Panc1 (cell line): ENCODE measurements at regions not wholly inside any gene's neighbourhood (a gene's known extent, or its start where the extent isn't known, plus 50 kb on each side); places are given as distances from the start of the nearest gene placed in this dataset.

Experiments
- ATAC-seq: fragments of 200-7000 bp; cut with Tn5 transposase; 2 replicates; pipeline ENCODE4 v1.9.1; 2020; ENCODE audit warnings: mild to moderate bottlenecking, moderate library complexity
- BruUV-seq: library from RNA; stranded (reverse); fragments of 400-500 nt; replicated peaks from 2 replicates; lab custom pipeline; 2021; lab: Mats Ljungman, UMichigan
- CTCF ChIA-PET: fragments of 300-600 bp; sonication (Branson Sonifier 250); formaldehyde crosslinking; loops from one replicate; lab custom pipeline; 2022; ENCODE audit warnings: antibody characterized with exemption; lab: Charles Lee
- POLR2A ChIA-PET: fragments of 300-600 bp; sonication (Branson Sonifier 250); formaldehyde crosslinking; loops from one replicate; lab custom pipeline; 2022; ENCODE audit warnings: antibody characterized with exemption; lab: Charles Lee
- DNase-seq: peaks from one replicate; pipeline ENCODE4 v3.0.0-alpha.2; 2010; ENCODE audit warnings: low read depth, low spot score
- H3K27ac ChIP-seq: 2 replicates; pipeline ENCODE4 v1.5.1; 2011; ENCODE audit warnings: mild to moderate bottlenecking, low read length, inconsistent platforms
- H3K27me3 ChIP-seq: fragments of 200-500 bp; sonication (Bioruptor generic); 2 replicates; pipeline ENCODE4 v1.6.0; 2014; ENCODE audit warnings: low read length, inconsistent platforms; ENCODE audit not compliant: control insufficient read depth, insufficient read depth
- H3K36me3 ChIP-seq: fragments of 200-500 bp; sonication (Bioruptor generic); 2 replicates; pipeline ENCODE4 v1.5.1; 2014; ENCODE audit warnings: inconsistent platforms, mild to moderate bottlenecking, low read length, moderate library complexity; ENCODE audit not compliant: control insufficient read depth, insufficient read depth
- H3K4me1 ChIP-seq: 2 replicates; pipeline ENCODE4 v1.5.1; 2011; ENCODE audit warnings: inconsistent platforms, mild to moderate bottlenecking, low read length, moderate library complexity; ENCODE audit not compliant: control insufficient read depth, insufficient read depth
- H3K4me3 ChIP-seq, 2 experiments: 2 replicates each; pipeline ENCODE4 v1.5.1; 2011 to 2012; ENCODE audit warnings: low read depth in 2 of 2, low read length in 2 of 2, mild to moderate bottlenecking in 2 of 2, inconsistent platforms in 1 of 2, moderate library complexity in 1 of 2
- H3K9me3 ChIP-seq: fragments of 200-500 bp; sonication (Bioruptor generic); 2 replicates; pipeline ENCODE4 v1.5.1; 2014; ENCODE audit warnings: low read depth, mild to moderate bottlenecking, inconsistent platforms, low read length, moderate library complexity; ENCODE audit not compliant: control insufficient read depth, insufficient read depth
- CTCF ChIP-seq: fragments of 450-650 bp; IDR thresholded peaks from 2 replicates; pipeline ENCODE4 v1.5.1; 2017; ENCODE audit warnings: mild to moderate bottlenecking
- POLR2AphosphoS5 ChIP-seq: IDR thresholded peaks from 2 replicates; pipeline ENCODE4 v1.6.1; 2012; ENCODE audit warnings: mild to moderate bottlenecking, low read depth, low read length, moderate library complexity
- REST ChIP-seq, 2 experiments: IDR thresholded peaks; 2 replicates each; pipeline ENCODE4 v1.6.1; 2011 to 2012; ENCODE audit warnings: low read depth in 2 of 2, control low read depth in 1 of 2, low read length in 1 of 2, mild to moderate bottlenecking in 1 of 2, moderate library complexity in 1 of 2; ENCODE audit not compliant: insufficient read depth in 1 of 2
- SIN3A ChIP-seq: IDR thresholded peaks from 2 replicates; pipeline ENCODE4 v1.6.1; 2012; ENCODE audit warnings: low read depth, mild to moderate bottlenecking, low read length, moderate library complexity, borderline replicate concordance; ENCODE audit not compliant: insufficient read depth
- TCF7L2 ChIP-seq: IDR thresholded peaks from 2 replicates; pipeline ENCODE4 v1.6.1; 2011; ENCODE audit warnings: mild to moderate bottlenecking, low read depth, low read length, inconsistent platforms
- in situ Hi-C: cut with HindIII; loops from 2 replicates; pipeline ENCODE4 v1.10.0; 2016; ENCODE audit warnings: low sequenced_read_pairs, low pct_unique_long_range_greater_than_20kb
- intact Hi-C: fragments of 100-400 bp; cut with micrococcal nuclease; formaldehyde crosslinking; loops from one replicate; pipeline ENCODE4 v1.10.0; 2022; ENCODE audit not compliant: unreplicated experiment

- Histone ChIP-seq H3K27ac (no peak overlapping the region), H3K9me3 (no peaks in the 10 kb centered on the region), H3K4me1 (no peaks in the 10 kb centered on the region), H3K4me3 (no peak overlapping the region), H3K36me3 (no peaks in the 10 kb centered on the region), H3K27me3 (no peaks in the 10 kb centered on the region)
- BruUV-seq, result no TSS peak
- no peak for TF ChIP-seq POLR2AphosphoS5
- TF ChIP-seq TCF7L2, result no peak
- no peak for TF ChIP-seq REST (IDR thresholded peaks at IDR 0.05; ENCODE audit: insufficient read depth in 1 of 2, low read depth in 2 of 2, low read length in 1 of 2)
- no peak for TF ChIP-seq CTCF
- TF ChIP-seq SIN3A, result no peak
- CTCF ChIA-PET, result no interaction called here
- no peak for ATAC-seq
- intact Hi-C loops, result no loop called here
- POLR2A ChIA-PET, result no interaction called here
- no peak for DNase-seq
- in situ Hi-C loops, result no loop called here
Observed at GRCh38 chr13:112154301-112155060, 87.5 kb downstream of the SOX1 start.

GRCh38 chr13:112158961-112159360 lies 92.0 kb downstream of the SOX1 start:
- BruUV-seq, result no TSS peak
- no peak for TF ChIP-seq CTCF
- TF ChIP-seq REST (IDR thresholded peaks at IDR 0.05; ENCODE audit: insufficient read depth in 1 of 2, low read depth in 2 of 2, low read length in 1 of 2), result no peak
- TF ChIP-seq SIN3A, result no peak
- no peak for TF ChIP-seq TCF7L2
- no peak for TF ChIP-seq POLR2AphosphoS5
- POLR2A ChIA-PET, result no interaction called here
- H3K4me3 ChIP-seq, result no peak overlapping the region
- in situ Hi-C loops (no loop called here), intact Hi-C loops (no loop called here)
- CTCF ChIA-PET, result no interaction called here
- DNase-seq, result no peak
- no peaks in the 10 kb centered on the region for H3K9me3 ChIP-seq
- H3K27me3 ChIP-seq, result no peaks in the 10 kb centered on the region; the same call in 1 of the 2 replicates
- no peaks in the 10 kb centered on the region for H3K4me1 ChIP-seq
- ATAC-seq, result no peak
- no peaks in the 10 kb centered on the region for H3K36me3 ChIP-seq
- H3K27ac ChIP-seq, result no peak overlapping the region
